ENCODE measurements at regions not wholly inside any gene's neighbourhood (a gene's known extent, or its start where the extent isn't known, plus 50 kb on each side); places are given as distances from the start of the nearest gene placed in this dataset.

DNA sequence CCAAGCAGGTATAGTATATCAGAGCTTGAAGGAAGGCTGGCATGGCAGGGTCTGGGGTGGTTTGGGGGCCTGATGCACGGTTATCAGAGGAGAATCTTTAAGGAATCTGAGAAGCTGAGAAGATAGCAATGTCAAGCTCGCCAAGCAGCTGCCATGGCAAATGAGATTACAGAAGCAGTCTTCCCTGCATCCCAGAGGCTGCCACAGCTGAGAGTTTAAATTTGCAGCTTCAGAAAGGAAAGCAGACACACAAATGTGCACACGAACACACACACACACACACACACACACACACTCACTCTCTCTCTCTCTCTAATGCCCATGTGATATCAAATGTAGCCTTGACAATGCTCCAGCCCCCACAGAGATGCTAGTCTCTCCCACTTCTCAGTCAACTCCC is 79.0 kb upstream of the TNC start:
- TF ChIP-seq, protein P1, sequence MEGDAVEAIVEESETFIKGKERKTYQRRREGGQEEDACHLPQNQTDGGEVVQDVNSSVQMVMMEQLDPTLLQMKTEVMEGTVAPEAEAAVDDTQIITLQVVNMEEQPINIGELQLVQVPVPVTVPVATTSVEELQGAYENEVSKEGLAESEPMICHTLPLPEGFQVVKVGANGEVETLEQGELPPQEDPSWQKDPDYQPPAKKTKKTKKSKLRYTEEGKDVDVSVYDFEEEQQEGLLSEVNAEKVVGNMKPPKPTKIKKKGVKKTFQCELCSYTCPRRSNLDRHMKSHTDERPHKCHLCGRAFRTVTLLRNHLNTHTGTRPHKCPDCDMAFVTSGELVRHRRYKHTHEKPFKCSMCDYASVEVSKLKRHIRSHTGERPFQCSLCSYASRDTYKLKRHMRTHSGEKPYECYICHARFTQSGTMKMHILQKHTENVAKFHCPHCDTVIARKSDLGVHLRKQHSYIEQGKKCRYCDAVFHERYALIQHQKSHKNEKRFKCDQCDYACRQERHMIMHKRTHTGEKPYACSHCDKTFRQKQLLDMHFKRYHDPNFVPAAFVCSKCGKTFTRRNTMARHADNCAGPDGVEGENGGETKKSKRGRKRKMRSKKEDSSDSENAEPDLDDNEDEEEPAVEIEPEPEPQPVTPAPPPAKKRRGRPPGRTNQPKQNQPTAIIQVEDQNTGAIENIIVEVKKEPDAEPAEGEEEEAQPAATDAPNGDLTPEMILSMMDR (IDR thresholded peaks at IDR 0.05; ENCODE audit: low read length): no peak
- no peak for TF ChIP-seq EZH2 (optimal IDR thresholded peaks at IDR 0.05; ENCODE audit: low read depth, low read length)
